NCI-H2081 treated with DMSO at 0.1 percent for 48 hours (cell line): ENCODE measurements at regions not wholly inside any gene's neighbourhood (a gene's known extent, or its start where the extent isn't known, plus 50 kb on each side); places are given as distances from the start of the nearest gene placed in this dataset.

Source experiments
- DNase-seq: peaks from one replicate; lab custom pipeline; 2025; lab: John Stamatoyannopoulos, UW

DNA sequence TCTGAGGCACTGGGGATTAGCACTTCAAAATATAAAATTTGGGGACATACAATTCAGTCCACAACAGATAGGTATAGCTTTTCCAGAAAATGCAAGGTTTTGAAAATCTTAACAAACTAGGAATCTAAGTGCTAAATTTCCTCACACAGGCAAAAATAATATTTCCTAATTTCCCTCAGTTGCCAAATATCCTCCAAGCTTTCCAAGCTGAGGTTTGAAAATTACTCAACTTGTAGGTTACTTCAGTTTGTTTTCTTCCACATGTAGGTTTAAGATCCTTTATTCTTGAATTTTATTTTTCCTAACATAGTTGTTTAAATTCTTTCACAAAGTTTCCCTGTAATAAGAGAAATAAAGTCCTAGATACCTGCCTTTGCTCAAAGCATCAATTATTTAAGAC lies 192.9 kb upstream of the NRXN1 start:
- no peak for DNase-seq

DNA sequence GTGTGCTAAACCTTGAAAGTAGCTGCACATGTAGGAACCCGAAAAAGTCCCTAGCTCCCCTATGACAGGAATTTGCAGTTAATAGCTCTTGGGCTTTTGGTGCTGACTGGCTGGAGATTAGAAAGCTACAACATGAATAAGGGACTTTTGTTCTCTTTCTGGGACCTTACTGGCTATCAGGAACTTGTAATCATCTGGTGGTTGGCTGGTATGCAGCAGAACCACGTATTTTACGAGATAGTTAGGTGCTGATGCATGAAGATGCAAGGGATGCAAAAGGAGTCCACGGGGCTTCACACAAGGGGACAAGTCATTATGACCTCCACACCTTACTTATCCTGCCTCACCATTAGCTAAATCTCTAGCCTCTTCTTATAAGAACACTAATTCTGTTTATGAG lies 190.2 kb upstream of the NRXN1 start:
- DNase-seq = no peak

DNA sequence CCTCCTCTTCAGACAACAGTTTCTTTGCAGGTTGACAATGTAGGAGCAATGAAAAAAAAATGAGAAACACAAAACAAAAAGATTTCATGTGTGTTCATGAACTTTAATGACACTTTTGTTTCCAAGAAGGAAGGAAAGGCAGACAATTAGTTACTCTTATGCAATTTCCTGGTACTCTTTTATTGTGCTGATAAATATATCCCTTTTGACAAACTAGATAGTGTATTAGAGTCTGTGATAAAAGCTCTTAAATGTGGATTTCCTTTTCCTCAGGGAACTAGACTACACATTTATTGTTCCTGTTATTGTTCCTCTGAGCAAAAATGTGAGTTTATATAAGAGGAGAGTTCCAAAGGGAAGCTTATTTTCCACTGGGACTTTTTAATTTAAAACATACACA lies 188.7 kb upstream of the NRXN1 start:
- DNase-seq = no peak

DNA sequence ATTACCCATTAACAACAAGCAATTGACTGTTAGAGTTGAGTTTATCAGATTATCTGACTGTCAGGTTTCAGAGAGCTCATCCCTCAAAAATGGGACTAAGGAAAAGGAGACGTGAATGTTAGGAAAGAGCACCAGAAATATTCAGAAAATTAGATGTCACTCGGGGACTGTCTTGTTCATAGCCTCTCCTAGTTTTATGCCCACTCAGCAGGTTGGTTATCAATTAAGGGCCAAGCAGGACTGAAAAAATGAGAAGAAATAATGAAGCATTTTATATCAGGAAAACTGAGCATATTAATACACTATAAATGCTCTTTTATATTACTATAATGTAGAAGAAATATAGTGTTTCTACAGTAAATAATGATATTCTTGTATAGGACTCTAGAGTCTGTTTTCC lies 188.1 kb upstream of the NRXN1 start:
- no peak for DNase-seq

- no peak for DNase-seq
Observed at GRCh38 chr2:51219468-51219867, 187.5 kb upstream of the NRXN1 start.

DNA sequence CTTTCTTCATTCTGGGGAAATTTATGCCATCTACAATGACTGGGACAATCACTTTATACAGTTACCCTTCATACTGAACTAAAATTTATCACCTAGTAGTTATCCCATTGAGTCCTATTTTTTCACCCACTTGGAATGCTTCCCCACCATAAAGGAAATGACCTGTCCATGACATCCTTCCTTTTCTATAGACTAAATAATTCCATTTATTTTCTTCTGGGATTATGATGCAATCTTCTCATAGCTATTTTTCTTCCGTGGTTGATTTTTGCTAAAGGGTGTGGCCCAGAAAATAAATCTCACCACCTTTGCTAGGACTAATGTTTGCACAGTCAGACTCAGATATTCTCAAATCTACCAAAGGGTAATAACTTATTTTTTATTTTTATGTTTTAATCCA lies 186.1 kb upstream of the NRXN1 start:
- DNase-seq = no peak

GRCh38 chr2:51213826-51214225 lies 181.9 kb upstream of the NRXN1 start:
- no peak for DNase-seq

DNA sequence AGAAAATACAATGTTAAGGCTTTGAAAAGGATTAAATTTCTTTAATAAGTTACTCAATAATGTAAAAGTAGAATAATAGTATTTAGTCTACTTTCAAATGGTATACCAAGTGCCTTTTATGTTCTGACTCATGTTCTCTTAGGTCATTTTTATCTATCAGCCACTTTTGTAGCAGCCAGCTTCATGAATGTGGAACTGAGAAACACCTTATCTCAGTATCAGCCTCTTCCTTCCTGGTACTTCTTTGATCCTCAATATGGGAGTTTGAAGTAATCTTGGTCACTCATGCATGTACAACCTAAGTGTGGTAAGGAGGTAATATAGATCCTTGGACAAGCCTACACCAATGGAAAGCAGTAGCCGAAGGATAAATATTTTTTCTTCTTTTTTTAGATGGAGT lies 180.4 kb upstream of the NRXN1 start:
- no peak for DNase-seq

- DNase-seq = no peak
Observed at GRCh38 chr2:51208521-51208920, 176.6 kb upstream of the NRXN1 start.

- DNase-seq = no peak
Observed at GRCh38 chr2:51201295-51201694, 169.4 kb upstream of the NRXN1 start.

DNA sequence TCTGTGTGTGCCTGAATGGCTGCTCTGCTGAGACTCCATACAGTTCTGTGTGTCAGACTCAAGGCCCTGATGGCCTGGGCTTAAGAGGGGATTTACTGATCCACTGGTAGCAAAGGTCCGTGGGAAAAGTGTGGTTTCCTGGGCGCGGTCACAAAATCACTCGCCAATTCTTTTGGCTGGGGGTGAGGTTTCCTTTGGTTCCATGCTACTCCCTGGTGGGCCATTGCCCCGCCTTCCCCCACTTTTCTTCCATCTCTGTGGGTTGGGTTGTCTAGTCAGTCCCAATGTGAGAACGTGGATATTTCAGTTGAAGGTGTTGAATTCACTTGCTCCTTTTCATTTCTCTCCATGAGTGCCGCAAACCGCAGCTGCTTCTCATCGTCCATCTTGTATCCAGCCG lies 162.7 kb upstream of the NRXN1 start:
- DNase-seq = no peak

DNA sequence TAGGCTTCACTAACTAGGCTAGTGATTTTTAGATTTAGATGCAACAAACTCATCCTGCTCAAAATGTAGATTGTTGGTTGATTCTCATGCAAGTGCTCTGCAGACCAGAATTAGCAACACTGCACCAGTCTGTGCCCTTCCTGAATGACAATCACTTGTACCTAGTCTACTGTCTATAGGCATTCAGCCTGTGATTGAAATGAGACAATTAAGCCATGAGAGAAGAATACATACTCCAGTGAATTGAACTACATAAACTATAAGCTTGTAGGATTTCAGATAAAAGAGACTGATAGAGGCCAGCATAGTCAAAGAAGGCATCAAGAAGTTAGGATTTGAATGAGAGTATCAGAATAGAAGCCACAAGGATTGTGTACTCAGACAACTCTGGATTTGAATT lies 138.3 kb upstream of the NRXN1 start:
- DNase-seq = no peak

DNA sequence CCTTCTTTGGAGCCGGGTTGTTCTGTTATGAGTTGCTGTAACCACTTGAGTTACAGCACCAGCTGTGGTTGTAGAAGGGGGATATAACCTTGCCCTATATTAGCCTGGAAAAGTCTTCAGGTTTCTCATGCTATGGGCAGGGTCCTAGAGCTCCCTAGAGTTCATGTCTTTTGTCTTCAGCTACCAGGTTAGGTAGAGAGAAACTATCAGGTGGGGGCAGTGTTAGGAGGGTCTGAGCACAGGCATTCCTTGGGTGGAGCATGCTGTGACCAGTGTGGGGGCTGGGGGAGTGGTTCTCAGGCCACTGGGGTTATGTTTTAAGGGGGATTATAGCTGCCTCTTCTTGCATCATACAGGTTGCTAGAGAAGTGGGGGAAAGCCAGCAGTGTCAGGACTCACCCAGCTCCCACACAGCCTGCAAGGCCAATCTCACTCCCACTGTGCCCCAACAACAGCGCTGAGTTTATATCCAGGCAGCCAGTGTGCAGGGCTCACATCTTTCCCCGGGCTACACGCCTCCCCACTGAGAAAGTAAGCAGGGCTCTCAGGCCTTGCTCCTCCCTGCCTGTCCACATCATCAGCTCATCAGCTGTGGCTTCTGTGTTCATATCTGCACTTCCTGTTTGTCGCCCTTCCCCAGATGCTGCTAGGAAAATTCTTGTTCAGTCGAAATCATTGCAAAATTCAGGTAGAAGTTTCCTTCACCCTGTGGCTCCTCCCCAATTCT lies 133.8 kb upstream of the NRXN1 start:
- peak; percentile 10 for DNase-seq

- peak; percentile 86 for DNase-seq
Observed at GRCh38 chr2:51158251-51158650, 126.3 kb upstream of the NRXN1 start.

- DNase-seq = no peak
Observed at GRCh38 chr2:51153236-51153635, 121.3 kb upstream of the NRXN1 start.

DNA sequence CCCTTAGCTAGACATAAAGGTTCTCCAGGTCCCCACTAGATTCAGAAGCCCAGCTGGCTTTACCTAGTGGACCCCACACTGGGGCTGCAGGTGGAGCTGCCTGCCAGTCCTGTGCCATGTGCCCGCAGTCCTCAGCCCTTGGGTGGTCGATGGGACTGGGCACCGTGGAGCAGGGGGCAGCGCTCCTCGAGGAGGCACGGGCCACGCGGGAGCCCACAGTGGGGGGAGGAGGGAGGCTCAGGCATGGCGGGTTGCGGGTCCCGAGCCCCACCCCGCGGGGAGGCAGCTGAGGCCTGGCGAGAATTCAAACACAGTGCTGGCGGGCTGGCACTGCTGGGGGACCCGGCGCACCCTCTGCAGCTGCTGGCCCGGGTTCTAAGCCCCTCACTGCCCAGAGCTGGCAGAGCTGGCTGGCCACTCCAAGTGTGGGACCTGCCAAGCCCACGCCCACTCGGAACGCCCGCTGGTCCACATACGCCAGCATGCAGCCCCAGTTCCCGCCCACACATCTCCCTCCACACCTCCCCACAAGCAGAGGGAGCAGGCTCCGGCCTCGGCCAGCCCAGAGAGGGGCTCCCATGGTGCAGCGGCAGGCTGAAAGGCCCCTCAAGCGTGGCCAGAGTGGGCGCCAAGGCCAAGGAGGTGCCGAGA lies 119.7 kb upstream of the NRXN1 start:
- no peak for DNase-seq

DNA sequence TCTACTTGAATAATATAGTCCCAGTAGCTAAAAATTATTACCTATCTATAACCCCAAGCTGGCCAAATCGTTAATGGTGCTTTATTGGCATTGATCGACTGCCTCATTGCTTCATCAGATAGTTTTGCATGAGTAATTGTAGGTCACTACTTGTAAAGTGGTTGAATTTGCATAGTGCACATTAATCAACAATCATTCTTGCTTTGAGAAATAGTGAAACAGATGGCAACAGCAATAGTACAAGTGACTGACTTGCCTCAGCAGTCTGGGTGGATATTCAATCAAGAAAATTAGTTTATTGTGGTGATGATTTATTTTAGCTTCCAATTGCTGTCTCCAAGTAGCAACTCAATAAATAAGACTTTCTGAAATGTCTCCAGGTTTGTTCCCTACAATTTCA lies 117.8 kb upstream of the NRXN1 start:
- no peak for DNase-seq

- DNase-seq = no peak
Observed at GRCh38 chr2:51145761-51146160, 113.8 kb upstream of the NRXN1 start.

DNA sequence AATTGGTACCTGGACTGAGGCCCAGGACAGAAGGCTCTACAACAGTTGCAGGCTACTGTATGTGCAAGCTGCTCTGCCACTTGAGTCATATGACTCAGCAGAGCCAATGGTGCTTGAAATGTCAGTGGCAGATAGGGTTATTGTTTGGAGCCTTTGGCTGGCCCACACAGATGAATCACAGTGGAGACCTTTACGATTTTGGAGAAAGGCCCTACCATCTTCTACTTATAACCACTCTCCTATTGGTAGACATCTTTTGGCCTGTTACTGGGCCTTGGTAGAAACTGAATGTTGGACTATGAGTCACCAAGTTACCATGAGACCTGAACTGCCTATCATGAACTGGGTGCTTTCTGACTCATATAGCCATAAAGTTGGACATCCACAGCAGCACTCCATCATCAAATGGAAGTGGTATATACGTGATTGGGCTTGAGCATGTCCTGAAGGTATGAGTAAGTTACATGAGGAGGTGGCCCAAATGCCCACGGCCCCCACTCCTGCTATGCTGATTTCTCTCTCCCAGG lies 88.9 kb upstream of the NRXN1 start:
- DNase-seq = no peak

- DNase-seq = no peak
Observed at GRCh38 chr2:51111532-51111931, 79.6 kb upstream of the NRXN1 start.

- DNase-seq = no peak
Observed at GRCh38 chr2:51108794-51109193, 76.9 kb upstream of the NRXN1 start.

DNA sequence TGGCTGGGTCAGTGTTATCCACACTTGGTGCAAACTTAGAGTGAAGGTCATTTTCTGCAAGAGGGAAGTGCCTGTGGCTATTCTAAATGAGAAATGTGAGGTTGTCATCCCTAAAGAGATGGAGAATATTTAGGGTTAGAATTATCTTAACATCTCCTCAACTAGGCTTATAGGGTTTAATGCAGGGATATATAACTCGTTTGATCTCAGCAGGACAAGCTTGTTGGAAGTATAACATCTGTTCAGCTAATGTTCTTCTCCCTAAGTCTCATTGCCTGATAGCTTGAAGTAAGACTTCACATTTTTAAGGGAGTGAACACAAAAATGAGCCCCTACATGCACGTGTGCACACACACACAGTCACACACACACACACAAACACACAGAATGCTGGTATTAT lies 75.9 kb upstream of the NRXN1 start:
- no peak for DNase-seq

DNA sequence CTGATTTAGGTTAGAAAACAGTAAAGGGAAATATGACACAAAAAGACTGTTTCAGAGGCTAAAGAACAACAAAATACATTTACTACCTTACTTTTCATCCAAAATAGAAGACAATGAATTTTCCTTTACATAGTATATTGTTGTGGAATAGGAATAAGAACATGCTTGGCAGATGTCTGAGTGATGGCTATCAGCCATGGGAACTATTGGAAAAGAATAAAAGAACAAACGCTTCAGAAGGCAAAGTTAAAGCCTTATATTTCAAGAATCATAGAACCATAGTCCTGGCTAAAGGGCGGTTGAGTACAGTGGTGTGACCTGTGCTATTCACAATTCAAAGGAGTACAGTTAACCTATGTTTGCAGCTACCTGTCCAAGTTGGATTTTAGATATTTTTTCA lies 73.9 kb upstream of the NRXN1 start:
- no peak for DNase-seq

GRCh38 chr2:51103205-51103604 lies 71.3 kb upstream of the NRXN1 start:
- DNase-seq = no peak
